Activated CD8-positive, alpha-beta memory T cell treated with anti-CD3 and anti-CD28 coated beads for 48 hours (primary cell): ENCODE measurements at regions not wholly inside any gene's neighbourhood (a gene's known extent, or its start where the extent isn't known, plus 50 kb on each side); places are given as distances from the start of the nearest gene placed in this dataset.

Experiments used
- DNase-seq, 3 experiments: peaks; one replicate each; pipeline ENCODE4 v3.0.0-alpha.2; 2020; ENCODE audit warnings: low read depth in 2 of 3, low spot score in 2 of 3

GRCh38 chr20:24339210-24339641, 130.2 kb upstream of the SYNDIG1 start:
- DNase-seq, result no peak

DNA sequence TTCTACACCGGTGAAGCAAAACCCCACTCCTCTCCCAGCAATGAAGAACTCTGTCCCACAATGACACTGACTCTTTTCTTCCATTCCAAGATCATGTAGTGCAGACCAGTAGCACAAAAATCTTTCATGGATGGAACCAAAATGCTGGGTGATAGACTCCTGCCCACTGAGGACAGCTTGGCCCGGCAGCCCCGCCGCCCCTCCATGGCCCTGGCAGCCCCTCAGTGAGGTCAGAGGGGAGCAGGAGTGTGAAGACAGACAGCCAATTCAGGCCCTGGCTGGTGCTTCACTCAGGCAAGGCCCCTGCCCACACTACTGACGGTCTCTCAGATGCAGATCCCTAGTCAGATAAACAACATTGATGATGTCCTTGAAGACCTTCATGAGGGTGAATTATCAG, 131.9 kb upstream of the SYNDIG1 start:
- DNase-seq, result no peak

GRCh38 chr20:24337069-24337468, 132.4 kb upstream of the SYNDIG1 start:
- no peak for DNase-seq

- no peak for DNase-seq
These were observed 134.6 kb upstream of the SYNDIG1 start for GRCh38 chr20:24334830-24335229.

GRCh38 chr20:24332956-24333355, 136.5 kb upstream of the SYNDIG1 start:
- no peak for DNase-seq

DNA sequence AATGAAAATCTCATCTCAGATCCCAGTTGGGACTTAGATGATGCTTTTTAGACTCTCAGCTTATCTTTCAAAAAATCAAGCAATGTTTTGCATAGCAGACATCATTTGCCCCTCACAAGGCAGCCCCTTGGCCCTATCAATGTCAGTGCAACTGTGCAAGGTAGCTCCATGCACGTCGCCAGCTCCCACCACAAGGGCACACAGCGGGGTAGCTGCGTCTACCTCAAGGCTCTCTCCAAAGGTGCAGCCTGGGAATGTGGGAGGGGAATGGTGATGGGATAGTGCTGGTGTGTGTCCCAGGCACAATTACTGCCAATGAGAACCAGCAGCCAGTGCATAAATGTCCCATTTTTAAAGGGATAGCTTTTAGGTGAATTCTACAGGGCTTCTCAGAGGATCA, 137.5 kb upstream of the SYNDIG1 start:
- no peak for DNase-seq

DNA sequence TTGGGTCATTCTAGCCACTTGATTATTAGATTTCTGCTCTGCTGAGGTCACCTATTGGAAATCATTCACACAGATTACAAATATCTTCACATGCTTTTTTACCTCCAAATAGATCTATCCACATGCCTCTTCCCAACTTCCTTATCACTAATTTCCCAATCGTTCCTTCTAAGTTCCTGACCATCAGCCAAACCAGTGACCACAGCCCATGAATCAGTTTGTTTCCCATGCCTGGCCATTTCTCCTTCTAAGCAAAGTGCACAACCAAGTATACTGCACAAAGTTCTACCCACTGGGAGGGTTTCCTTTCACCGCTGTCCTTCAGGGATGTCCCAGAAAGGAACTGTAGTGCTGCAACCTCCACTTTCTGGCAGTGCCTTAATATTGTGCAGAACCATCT, 140.5 kb upstream of the SYNDIG1 start:
- DNase-seq, result no peak

GRCh38 chr20:24321973-24322372, 147.5 kb upstream of the SYNDIG1 start:
- DNase-seq, result no peak

DNA sequence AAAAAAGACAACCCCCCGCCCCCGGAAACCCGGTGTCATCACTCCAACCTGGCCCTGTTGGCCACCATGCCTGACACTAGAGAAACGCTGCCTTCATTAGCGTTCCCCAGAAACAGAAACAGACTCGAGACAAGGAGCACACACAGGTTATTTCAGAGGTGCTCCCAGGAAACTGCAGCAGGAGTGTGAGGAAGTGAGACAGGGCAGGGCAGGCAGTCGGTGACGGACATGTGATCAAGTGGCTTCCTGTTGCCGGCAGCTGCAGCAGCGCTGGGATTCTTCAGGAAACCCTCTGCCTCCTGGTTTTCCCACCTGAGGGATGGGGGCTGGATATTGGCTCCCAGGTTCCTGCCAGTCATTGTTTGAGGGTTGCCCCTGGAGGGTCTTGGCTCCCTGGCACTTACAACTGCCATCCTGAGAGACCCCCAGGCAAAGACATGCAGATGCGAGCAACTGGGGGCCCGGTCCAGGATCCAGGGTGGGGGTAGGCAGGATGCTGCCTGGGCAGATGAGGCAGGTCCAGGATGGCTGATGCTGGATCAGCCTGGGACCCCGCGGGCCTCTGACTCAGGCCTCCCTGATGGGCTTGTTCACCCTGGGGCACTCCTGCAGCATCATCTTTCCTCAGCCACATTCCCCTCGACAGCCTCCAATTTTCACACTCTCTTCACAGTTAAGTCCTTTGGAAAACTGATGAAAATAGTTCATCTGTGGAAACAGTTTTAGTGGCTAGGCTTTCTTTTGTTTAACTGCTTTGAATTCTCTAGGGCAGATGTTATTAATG, 150.7 kb upstream of the SYNDIG1 start:
- no peak for DNase-seq

- DNase-seq, result no peak
These were observed 152.2 kb upstream of the SYNDIG1 start for GRCh38 chr20:24317224-24317623.

- no peak for DNase-seq
These were observed 152.7 kb upstream of the SYNDIG1 start for GRCh38 chr20:24316731-24317130.

- no peak for DNase-seq
These were observed 155.4 kb upstream of the SYNDIG1 start for GRCh38 chr20:24314053-24314452.

GRCh38 chr20:24309596-24309995, 159.8 kb upstream of the SYNDIG1 start:
- no peak for DNase-seq

DNA sequence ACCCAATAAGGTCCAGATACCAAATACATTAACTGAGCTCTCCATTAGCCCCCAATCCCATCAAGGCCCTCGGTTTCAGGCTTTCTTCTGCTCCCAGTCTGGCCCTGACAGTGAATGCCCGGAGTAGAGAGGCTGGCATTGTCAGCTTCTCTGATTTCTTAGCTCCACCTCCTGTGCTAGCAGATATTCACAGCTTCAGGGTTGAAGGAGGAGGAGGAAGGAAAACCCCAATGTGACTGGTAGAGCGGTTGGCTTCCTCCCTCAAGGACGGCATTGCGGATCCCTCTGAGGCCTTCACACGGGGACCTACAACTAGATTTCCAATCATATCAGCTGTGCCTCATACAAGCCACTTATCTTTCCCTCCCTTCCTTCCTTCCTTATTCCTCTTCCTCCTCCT, 164.1 kb upstream of the SYNDIG1 start:
- no peak for DNase-seq

DNA sequence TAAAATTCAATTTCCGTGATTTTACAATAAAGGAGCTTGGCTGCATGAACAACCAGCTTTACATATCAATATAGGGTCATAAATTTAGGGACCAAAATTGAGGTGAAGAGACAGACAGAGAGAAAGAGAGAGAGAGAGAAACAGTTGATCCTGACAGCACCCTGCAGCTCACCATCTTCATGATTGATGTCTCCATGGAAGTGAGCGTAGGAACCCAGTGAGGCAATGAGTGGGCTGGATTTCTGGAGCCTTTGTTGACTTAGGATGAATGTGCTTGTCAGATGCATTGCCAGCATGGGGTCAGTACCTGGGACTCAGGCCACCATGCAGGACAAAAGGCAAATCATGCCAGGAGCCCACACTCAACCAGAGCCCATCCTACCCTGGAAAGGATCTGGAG, 165.1 kb upstream of the SYNDIG1 start:
- no peak for DNase-seq

GRCh38 chr20:24303393-24304170, 165.8 kb upstream of the SYNDIG1 start:
- DNase-seq, result no peak

DNA sequence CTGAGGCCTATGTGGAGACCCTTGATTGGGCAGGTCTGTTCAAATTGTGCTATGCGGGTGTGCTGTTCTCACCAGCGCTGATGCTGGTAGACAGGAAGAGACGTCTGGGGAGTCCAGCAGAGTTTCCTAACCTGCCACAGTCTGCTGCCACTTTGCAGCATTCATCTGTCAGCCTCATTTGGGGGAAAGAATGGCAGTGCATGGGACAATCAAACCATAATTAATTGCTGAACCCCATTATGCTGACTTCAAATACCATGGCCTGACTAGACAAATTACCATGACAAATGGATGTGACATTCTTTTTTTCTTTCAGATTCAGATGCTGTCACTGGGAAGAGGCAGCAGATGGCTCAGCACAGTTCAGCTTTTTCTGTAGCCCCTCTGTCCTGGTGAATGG, 171.4 kb upstream of the SYNDIG1 start:
- no peak for DNase-seq

GRCh38 chr20:24296477-24297261, 172.8 kb upstream of the SYNDIG1 start:
- DNase-seq, result no peak

- DNase-seq, result no peak
These were observed 178.4 kb upstream of the SYNDIG1 start for GRCh38 chr20:24291014-24291413.

DNA sequence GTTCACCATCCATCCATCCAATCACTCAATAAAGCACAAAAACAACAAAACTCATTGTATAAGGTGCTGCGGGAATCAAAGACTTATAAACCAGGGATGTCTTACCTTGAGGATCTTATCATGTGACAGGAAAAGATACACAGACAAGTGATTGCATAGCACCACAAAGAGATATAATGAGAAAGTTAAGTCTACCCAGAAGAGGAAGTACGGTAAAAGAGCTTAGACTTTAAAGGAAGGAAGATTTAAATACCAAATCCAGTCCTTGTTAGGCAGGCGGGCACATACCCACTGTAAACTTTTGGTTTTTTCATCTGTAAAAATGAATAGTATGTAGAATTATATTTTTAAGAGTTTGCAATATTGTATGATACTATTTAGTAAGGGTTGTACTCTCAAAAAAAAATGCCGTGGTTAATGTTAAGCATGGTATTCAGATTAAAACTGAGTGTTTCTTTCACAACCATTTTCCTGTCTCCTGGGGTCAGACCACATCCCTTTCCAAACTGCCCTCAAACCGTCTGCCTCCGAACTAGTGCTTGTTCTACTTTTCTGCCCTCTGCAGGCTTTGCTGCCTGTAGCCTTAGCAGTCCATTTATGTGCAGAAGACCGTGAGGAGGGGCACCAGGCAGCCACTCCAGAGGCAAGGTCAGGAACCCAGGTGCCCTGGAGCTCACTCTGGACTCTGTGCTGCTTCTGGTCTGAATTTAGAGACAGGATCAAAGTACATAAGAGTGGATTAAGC, 179.5 kb upstream of the SYNDIG1 start:
- no peak for DNase-seq

- no peak for DNase-seq
These were observed 186.2 kb upstream of the SYNDIG1 start for GRCh38 chr20:24283186-24283585.
